ENCODE measurements at regions not wholly inside any gene's neighbourhood (a gene's known extent, or its start where the extent isn't known, plus 50 kb on each side); places are given as distances from the start of the nearest gene placed in this dataset.

- H3K27me3 ChIP-seq (ENCODE audit: control insufficient read depth, low read length): no peaks in the 10 kb centered on the region
- H3K27ac ChIP-seq (ENCODE audit: low read depth, low read length): no peak overlapping the region
- H3K79me2 ChIP-seq (ENCODE audit: control insufficient read depth, low read length): no peaks in the 10 kb centered on the region
- no peak overlapping the region for H3K4me3 ChIP-seq (ENCODE audit: low read length)
- H3K4me2 ChIP-seq (ENCODE audit: low read length): no peak overlapping the region
- H3K9me2 ChIP-seq (replicated peaks; ENCODE audit: control insufficient read depth, low read length): no peaks in the 10 kb centered on the region
- H3K4me1 ChIP-seq (ENCODE audit: control insufficient read depth, low read length): no peaks in the 10 kb centered on the region
- H3K36me3 ChIP-seq (ENCODE audit: control insufficient read depth, low read length): no peaks in the 10 kb centered on the region
- H3F3A ChIP-seq (ENCODE audit: control insufficient read depth, insufficient read depth): no peaks in the 10 kb centered on the region
- H3K9me3 ChIP-seq (ENCODE audit: control insufficient read depth, insufficient read depth, low read length): no peaks in the 10 kb centered on the region; the same call in 1 of the 2 replicates
- TF ChIP-seq EZH2phosphoT487 (IDR thresholded peaks at IDR 0.05; ENCODE audit: borderline replicate concordance, low read length) (no peak), CTCF (IDR thresholded peaks at IDR 0.05; ENCODE audit: low read depth, low read length, poor library complexity, severe bottlenecking) (no peak)
- H4K20me1 ChIP-seq (ENCODE audit: control insufficient read depth, insufficient read depth, low read depth, low read length): no peaks in the 10 kb centered on the region
Measured at GRCh38 chr11:79671401-79671800, 230.6 kb upstream of the TENM4 start.

GRCh38 chr11:79670882-79671281 is 230.1 kb upstream of the TENM4 start:
- Histone ChIP-seq H3K9me2 (replicated peaks; ENCODE audit: control insufficient read depth, low read length) (no peaks in the 10 kb centered on the region), H3K27me3 (ENCODE audit: control insufficient read depth, low read length) (no peaks in the 10 kb centered on the region), H3K36me3 (ENCODE audit: control insufficient read depth, low read length) (no peaks in the 10 kb centered on the region), H3K4me1 (ENCODE audit: control insufficient read depth, low read length) (no peaks in the 10 kb centered on the region), H3K27ac (ENCODE audit: low read depth, low read length) (no peak overlapping the region), H3F3A (ENCODE audit: control insufficient read depth, insufficient read depth) (no peaks in the 10 kb centered on the region), H3K79me2 (ENCODE audit: control insufficient read depth, low read length) (no peaks in the 10 kb centered on the region), H4K20me1 (ENCODE audit: control insufficient read depth, insufficient read depth, low read depth, low read length) (no peaks in the 10 kb centered on the region), H3K9me3 (ENCODE audit: control insufficient read depth, insufficient read depth, low read length) (no peaks in the 10 kb centered on the region; the same call in 1 of the 2 replicates), H3K4me3 (ENCODE audit: low read length) (no peak overlapping the region), H3K4me2 (ENCODE audit: low read length) (no peak overlapping the region)
- TF ChIP-seq EZH2phosphoT487 (IDR thresholded peaks at IDR 0.05; ENCODE audit: borderline replicate concordance, low read length): no peak

DNA sequence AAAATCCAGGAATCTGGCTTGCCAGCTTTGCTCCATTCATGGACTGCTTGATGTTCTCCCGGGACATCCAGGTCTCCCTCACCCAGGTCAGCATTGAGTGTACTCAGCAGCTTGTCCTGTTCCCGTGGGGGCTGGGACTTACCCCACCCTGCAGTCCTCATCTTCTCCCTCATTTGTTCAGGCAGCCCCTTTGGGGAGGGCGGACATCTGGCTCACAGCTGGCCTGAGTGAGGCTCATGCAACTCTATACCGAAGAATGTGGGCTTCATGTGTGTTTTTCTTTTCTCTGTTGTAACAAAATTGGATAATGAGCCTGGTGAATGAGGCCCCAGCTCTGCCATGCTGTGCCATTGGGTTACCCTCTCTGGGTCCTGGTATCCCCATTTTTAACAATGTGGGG is 227.7 kb upstream of the TENM4 start:
- Histone ChIP-seq H4K20me1 (ENCODE audit: control insufficient read depth, insufficient read depth, low read depth, low read length) (no peaks in the 10 kb centered on the region), H3K4me3 (ENCODE audit: low read length) (no peak overlapping the region), H3F3A (ENCODE audit: control insufficient read depth, insufficient read depth) (no peaks in the 10 kb centered on the region), H3K9me2 (replicated peaks; ENCODE audit: control insufficient read depth, low read length) (no peaks in the 10 kb centered on the region), H3K4me1 (ENCODE audit: control insufficient read depth, low read length) (no peaks in the 10 kb centered on the region), H3K9me3 (ENCODE audit: control insufficient read depth, insufficient read depth, low read length) (no peaks in the 10 kb centered on the region), H3K79me2 (ENCODE audit: control insufficient read depth, low read length) (no peaks in the 10 kb centered on the region), H3K27me3 (ENCODE audit: control insufficient read depth, low read length) (no peaks in the 10 kb centered on the region), H3K36me3 (ENCODE audit: control insufficient read depth, low read length) (no peaks in the 10 kb centered on the region), H3K27ac (ENCODE audit: low read depth, low read length) (no peak overlapping the region), H3K4me2 (ENCODE audit: low read length) (no peak overlapping the region)
- TF ChIP-seq CTCF (IDR thresholded peaks at IDR 0.05; ENCODE audit: low read depth, low read length, poor library complexity, severe bottlenecking): no peak
- TF ChIP-seq EZH2phosphoT487 (IDR thresholded peaks at IDR 0.05; ENCODE audit: borderline replicate concordance, low read length): no peak

GRCh38 chr11:79667380-79667779 is 226.6 kb upstream of the TENM4 start:
- no peaks in the 10 kb centered on the region for H3K27me3 ChIP-seq (ENCODE audit: control insufficient read depth, low read length)
- H3K79me2 ChIP-seq (ENCODE audit: control insufficient read depth, low read length): no peaks in the 10 kb centered on the region
- no peaks in the 10 kb centered on the region for H3K4me1 ChIP-seq (ENCODE audit: control insufficient read depth, low read length)
- no peaks in the 10 kb centered on the region for H3K36me3 ChIP-seq (ENCODE audit: control insufficient read depth, low read length)
- TF ChIP-seq CTCF (IDR thresholded peaks at IDR 0.05; ENCODE audit: low read depth, low read length, poor library complexity, severe bottlenecking) (no peak), EZH2phosphoT487 (IDR thresholded peaks at IDR 0.05; ENCODE audit: borderline replicate concordance, low read length) (no peak)
- H4K20me1 ChIP-seq (ENCODE audit: control insufficient read depth, insufficient read depth, low read depth, low read length): no peaks in the 10 kb centered on the region
- no peaks in the 10 kb centered on the region for H3F3A ChIP-seq (ENCODE audit: control insufficient read depth, insufficient read depth)
- H3K4me3 ChIP-seq (ENCODE audit: low read length): no peak overlapping the region
- H3K27ac ChIP-seq (ENCODE audit: low read depth, low read length): no peak overlapping the region
- H3K9me3 ChIP-seq (ENCODE audit: control insufficient read depth, insufficient read depth, low read length): no peaks in the 10 kb centered on the region
- no peak overlapping the region for H3K4me2 ChIP-seq (ENCODE audit: low read length)
- H3K9me2 ChIP-seq (replicated peaks; ENCODE audit: control insufficient read depth, low read length): no peaks in the 10 kb centered on the region
